Medulla oblongata (tissue), 1 donor: ENCODE measurements at regions not wholly inside any gene's neighbourhood (a gene's known extent, or its start where the extent isn't known, plus 50 kb on each side); places are given as distances from the start of the nearest gene placed in this dataset.
"Not testable (repeated sequence)": the region's sequence is repeated elsewhere in the genome, so short reads cannot be mapped to it uniquely, and the experiment has no call there.

ENCODE experiments used
- DNase-seq: peaks from one replicate; pipeline ENCODE4 v3.0.0-alpha.2; 2015; ENCODE audit errors: extremely low spot score

- DNase-seq, result no peak
Measured at GRCh38 chr1:178643349-178643748, 81.7 kb upstream of the RALGPS2 start.

DNA sequence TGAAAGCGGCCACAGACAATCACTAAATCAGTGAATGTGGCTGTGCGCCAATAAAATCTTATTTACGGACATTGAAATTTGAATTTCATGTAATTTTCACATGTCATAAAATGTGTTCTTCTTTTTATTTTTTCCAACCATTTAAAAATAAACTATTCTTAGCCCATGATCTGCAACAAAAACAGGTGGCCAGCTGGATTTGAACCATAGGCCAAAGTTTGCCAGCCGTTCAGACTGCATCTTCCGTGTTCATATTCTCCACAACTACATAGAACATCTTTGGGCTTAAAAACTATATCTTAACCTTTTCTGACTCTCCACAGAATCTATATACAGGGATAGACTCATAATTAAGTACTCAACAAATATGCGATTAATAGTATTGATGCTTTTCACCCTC lies 81.2 kb upstream of the RALGPS2 start:
- DNase-seq, result no peak

DNA sequence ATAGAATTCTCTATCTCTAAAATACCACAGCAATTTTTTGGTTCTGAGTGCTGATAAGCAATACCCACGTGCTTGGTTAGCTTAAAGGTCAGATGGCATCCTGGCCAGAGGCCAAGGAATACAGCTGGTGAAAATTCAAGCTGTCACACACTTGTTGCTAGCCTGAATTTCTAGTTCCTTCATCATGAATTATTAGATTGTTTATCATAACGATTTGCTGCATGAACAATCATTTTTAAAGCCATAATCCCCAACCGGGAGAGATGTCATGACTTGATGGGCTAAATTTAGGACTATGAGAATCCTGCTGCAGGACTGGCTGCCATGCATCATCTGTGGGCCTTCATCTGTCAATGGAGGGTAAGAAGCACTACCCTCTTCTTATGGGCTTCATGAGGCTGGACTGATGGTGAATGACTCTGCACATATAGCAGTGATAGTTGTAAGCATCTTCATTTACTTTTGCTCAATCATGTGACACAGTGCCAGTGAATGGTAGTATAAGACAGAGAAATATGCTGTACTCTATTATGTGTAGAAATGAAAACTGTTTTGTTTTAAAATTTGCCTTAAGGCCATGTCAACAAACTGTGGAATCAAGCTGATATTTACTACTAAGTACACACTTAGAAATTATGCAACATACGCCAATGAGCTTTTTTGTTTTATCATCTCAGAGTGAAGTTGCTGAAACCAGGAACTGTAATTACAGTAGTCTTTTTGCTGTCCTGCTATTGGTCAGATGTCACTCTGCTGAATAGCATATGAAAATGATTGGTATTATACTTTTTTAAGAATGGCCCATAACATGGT lies 80.5 kb upstream of the RALGPS2 start:
- DNase-seq, result no peak

DNA sequence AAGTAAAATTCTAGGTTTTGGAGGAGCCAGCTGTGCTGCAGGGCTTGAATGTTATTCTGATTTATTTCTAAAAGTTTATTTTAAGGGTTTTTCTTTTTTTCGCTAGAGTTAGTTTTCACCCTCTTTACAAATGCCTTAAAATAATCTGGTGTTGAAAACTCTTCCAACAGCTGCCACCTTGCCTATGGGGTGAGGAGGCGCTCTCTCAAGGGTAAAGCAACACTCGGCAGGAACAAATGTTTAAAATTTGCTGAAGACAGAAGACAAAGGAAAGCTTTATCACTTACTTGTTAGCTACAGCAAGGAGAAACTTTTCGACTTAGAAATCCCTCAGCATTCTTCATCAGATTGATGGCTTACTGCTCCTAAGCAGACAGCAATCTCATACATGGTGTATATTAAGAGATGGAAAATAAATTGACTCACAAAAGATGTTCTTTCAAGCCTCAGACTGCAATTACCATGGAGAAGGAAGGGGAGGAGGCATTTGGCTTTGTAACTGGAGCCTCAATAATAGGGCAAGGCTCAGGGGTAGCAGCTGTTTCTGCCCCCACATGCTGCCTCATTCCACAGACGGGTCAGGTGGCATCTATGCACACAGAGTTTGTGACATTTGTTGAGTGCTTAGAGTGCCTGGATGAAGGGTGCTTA lies 79.8 kb upstream of the RALGPS2 start:
- no peak for DNase-seq

DNA sequence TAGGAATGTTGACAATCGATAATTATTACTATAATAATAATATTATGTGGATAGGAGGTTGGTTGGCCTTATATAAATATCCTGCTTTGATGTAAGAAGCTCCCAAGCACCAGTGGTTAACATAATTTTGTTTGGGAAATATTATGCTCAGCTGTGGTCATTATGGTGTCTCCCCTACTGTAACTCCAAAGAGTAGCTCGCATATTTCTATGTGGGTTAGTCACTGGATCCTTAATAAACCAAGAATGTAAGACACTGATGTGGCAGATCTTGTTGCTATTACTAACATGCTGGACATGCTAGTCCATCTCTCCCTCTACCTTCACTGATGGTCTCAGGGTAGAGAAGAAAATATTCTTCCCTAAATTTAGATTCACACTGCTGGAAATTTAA lies 79.2 kb upstream of the RALGPS2 start:
- DNase-seq, result no peak

DNA sequence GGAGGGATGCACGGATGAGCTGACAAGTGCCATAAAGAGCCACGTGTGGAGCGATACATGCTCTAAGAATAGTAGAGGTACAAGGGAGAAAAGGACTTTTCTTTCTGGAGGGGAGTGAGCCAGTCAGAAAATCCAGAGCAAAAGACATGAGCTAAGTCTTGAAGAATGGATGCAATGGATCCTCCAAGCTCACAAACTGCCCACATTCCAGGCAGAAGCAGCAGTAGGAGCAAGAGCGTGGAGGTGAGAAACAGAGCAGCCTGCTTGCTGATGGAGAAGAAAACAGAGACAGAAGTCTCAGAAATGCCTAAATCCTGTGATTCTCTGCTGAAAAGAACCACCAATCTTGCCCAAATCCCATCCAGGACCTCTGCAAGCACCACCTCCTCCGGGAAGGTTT lies 78.2 kb upstream of the RALGPS2 start:
- DNase-seq, result no peak

DNA sequence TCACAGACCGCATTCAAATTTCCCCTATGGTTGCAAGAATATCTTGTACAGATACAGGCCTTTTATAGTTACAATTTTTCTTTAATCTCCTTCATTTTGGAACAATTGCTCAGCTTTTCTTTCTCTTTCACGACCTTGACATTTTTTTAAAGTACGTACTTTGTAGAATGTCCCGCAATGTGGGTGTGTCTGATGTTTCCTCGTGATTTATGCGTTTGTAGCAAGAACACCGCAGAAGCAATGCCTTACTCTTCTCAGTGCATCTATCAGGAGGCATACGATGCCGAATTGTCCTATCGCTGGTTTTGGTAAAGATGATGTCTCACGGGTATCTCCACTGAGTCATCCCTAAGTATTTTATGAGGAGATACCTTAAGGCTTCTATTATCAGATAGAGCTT lies 76.9 kb upstream of the RALGPS2 start:
- no peak for DNase-seq

DNA sequence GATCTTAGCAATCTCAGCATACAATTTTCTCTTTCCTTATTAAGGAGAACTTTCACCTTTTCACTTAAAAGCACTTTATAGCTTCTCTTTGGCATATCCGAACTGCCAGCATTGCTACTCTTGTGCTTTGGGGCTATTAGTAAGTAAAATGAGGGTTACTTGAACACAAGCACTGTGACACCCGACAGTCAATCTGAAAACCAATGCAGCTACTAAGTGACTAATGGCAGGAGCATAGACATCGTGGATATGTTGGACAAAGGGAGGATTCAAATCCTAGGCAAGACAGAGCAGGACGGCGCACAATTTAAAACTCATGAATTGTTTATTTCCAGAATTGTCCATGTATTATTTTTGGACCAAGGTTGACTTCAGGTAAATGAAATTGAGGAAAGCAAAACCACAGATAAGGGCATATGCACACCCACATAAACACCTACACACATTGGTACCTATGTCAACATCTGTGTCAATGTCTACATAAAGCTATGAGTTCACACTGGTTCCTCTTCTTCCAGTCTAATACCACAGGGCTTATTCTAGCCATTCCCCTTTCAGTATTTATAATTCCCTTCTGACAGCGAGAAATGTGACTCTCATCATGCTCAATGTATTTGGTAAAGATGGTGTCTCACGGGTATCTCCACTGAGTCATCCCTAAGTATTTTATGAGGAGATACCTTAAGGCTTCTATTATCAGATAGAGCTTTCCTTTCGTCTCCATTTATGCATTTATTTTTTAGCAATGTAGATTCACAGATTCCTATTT lies 75.3 kb upstream of the RALGPS2 start:
- DNase-seq, result no peak

GRCh38 chr1:178650934-178651511 lies 74.0 kb upstream of the RALGPS2 start:
- DNase-seq, result peak; percentile 27

DNA sequence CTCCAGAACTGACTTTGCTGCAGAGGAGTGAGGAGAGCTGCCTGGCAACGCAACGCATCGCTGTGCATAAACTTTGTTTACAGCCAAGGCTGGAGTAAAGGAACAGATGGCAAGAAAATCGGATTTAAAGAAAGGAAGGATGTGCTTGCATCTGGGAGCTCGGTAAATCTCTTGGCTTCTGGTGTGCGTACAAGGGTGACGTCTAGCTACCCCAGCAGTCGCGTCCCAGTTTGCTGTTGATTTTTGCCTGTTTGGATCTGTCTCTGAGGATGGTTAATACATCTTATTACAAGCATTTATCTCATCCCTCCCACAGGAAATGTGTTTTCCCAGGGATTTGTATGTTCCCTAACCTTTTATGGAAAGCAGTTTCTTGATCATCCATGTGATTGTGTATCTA lies 73.3 kb upstream of the RALGPS2 start:
- no peak for DNase-seq

GRCh38 chr1:178652506-178653490 lies 72.2 kb upstream of the RALGPS2 start:
- DNase-seq, result no peak

DNA sequence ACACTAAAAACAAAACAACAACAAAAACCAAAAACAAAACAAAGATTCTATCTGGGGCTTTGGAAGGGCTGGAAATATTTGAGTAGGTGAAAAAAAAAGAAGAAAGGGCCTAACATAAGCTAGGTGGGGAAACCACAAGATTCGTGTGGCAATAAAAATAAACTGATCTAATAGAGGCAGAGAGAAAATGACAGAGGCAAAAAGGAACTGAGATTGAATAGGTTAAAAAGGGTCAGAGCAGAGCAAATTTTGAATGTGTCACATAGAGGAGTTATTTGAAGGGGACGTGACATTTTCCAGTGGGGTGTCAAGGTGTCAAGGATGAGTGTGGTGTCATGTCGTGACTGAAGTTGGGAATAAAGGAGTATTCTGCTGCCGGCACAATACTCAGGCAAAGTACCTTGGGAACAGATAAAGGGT lies 65.2 kb upstream of the RALGPS2 start:
- no peak for DNase-seq

- DNase-seq, result no peak
Measured at GRCh38 chr1:178660461-178660860, 64.6 kb upstream of the RALGPS2 start.

- peak; percentile 30 for DNase-seq
Measured at GRCh38 chr1:178664278-178664677, 60.8 kb upstream of the RALGPS2 start.

GRCh38 chr1:178665579-178665978 lies 59.5 kb upstream of the RALGPS2 start:
- DNase-seq, result no peak

DNA sequence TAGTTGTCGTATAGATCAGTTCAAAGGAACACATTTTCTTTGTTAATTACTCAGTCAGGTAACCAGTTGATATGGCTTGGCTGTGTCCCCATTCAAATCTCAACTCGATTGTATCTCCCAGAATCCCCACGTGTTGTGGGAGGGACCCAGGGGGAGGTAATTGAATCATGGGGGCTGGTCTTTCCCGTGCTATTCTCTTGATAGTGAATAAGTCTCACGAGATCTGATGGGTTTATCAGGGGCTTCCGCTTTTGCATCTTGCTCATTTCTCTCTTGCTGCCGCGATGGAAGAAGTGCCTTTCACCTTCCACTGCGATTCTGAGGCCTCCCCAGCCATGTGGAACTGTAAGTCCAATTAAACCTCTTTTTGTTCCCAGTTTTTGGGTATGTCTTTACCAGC lies 58.2 kb upstream of the RALGPS2 start:
- DNase-seq, result not testable (repeated sequence)

- no peak for DNase-seq
Measured at GRCh38 chr1:178672434-178672833, 52.6 kb upstream of the RALGPS2 start.

DNA sequence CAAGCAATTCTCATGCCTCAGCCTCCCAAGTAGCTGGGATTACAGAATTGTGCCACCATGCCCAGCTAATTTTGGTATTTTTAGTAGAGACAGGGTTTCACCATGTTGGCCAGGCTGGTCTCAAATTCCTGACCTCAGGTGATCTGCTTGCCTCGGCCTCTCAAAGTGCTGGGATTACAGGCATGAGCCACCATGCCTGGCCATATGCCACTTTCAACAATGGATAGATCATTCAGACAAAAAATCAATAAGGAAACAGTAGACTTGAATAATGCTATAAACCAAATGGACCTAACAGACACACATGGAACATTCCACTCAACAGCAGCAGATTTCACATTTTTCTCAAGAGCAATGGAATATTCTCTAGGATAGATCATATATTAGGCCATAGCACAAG lies 50.5 kb upstream of the RALGPS2 start:
- DNase-seq, result not testable (repeated sequence)
